ENCODE measurements at regions not wholly inside any gene's neighbourhood (a gene's known extent, or its start where the extent isn't known, plus 50 kb on each side); places are given as distances from the start of the nearest gene placed in this dataset.

- no peaks in the 10 kb centered on the region for H3K4me1 ChIP-seq (ENCODE audit: control insufficient read depth, insufficient read depth, low read length)
- no peaks in the 10 kb centered on the region for H3K27me3 ChIP-seq (replicated peaks; ENCODE audit: control insufficient read depth, insufficient read depth, low read length)
- no peaks in the 10 kb centered on the region for H3K36me3 ChIP-seq (ENCODE audit: control insufficient read depth, insufficient read depth, low read length, severe bottlenecking)
- no peak overlapping the region for H3K9ac ChIP-seq (ENCODE audit: low read length)
- peaks cover 6% of the 10 kb centered on the region for H3K9me3 ChIP-seq (ENCODE audit: control insufficient read depth, low read length)
- H3K4me3 ChIP-seq (ENCODE audit: low read length) = no peak overlapping the region
- DNase-seq (ENCODE audit: low read depth) = no peak
These were observed 210.3 kb downstream of the SUCLA2 start for GRCh38 chr13:47790755-47791154.

- Histone ChIP-seq H3K4me1 (ENCODE audit: control insufficient read depth, insufficient read depth, low read length) (no peaks in the 10 kb centered on the region), H3K36me3 (ENCODE audit: control insufficient read depth, insufficient read depth, low read length, severe bottlenecking) (no peaks in the 10 kb centered on the region), H3K9ac (ENCODE audit: low read length) (no peak overlapping the region), H3K9me3 (ENCODE audit: control insufficient read depth, low read length) (peaks cover 6% of the 10 kb centered on the region), H3K27me3 (replicated peaks; ENCODE audit: control insufficient read depth, insufficient read depth, low read length) (no peaks in the 10 kb centered on the region), H3K4me3 (ENCODE audit: low read length) (no peak overlapping the region)
- DNase-seq (ENCODE audit: low read depth) = no peak
These were observed 212.2 kb downstream of the SUCLA2 start for GRCh38 chr13:47788844-47789243.

- DNase-seq (ENCODE audit: low read depth) = no peak
- H3K36me3 ChIP-seq (ENCODE audit: control insufficient read depth, insufficient read depth, low read length, severe bottlenecking) = no peaks in the 10 kb centered on the region
- no peaks in the 10 kb centered on the region for H3K4me1 ChIP-seq (ENCODE audit: control insufficient read depth, insufficient read depth, low read length)
- H3K27me3 ChIP-seq (replicated peaks; ENCODE audit: control insufficient read depth, insufficient read depth, low read length) = no peaks in the 10 kb centered on the region
- H3K4me3 ChIP-seq (ENCODE audit: low read length) = no peak overlapping the region
- H3K9ac ChIP-seq (ENCODE audit: low read length) = no peak overlapping the region
- peaks cover 15% of the 10 kb centered on the region for H3K9me3 ChIP-seq (ENCODE audit: control insufficient read depth, low read length)
These were observed 226.4 kb downstream of the SUCLA2 start for GRCh38 chr13:47774671-47774994.

- H3K27me3 ChIP-seq (replicated peaks; ENCODE audit: control insufficient read depth, insufficient read depth, low read length) = no peaks in the 10 kb centered on the region
- H3K4me3 ChIP-seq (ENCODE audit: low read length) = no peak overlapping the region
- H3K4me1 ChIP-seq (ENCODE audit: control insufficient read depth, insufficient read depth, low read length) = no peaks in the 10 kb centered on the region
- no peaks in the 10 kb centered on the region for H3K36me3 ChIP-seq (ENCODE audit: control insufficient read depth, insufficient read depth, low read length, severe bottlenecking)
- no peak for DNase-seq (ENCODE audit: low read depth)
- H3K9me3 ChIP-seq (ENCODE audit: control insufficient read depth, low read length) = peaks cover 13% of the 10 kb centered on the region
- no peak overlapping the region for H3K9ac ChIP-seq (ENCODE audit: low read length)
These were observed 236.3 kb downstream of the SUCLA2 start for GRCh38 chr13:47764817-47765216.

GRCh38 chr13:47757466-47758080 lies 243.5 kb downstream of the SUCLA2 start:
- Histone ChIP-seq H3K9me3 (ENCODE audit: control insufficient read depth, low read length) (no peaks in the 10 kb centered on the region), H3K4me1 (ENCODE audit: control insufficient read depth, insufficient read depth, low read length) (peaks cover 3% of the 10 kb centered on the region), H3K27me3 (replicated peaks; ENCODE audit: control insufficient read depth, insufficient read depth, low read length) (no peaks in the 10 kb centered on the region), H3K36me3 (ENCODE audit: control insufficient read depth, insufficient read depth, low read length, severe bottlenecking) (no peaks in the 10 kb centered on the region), H3K4me3 (ENCODE audit: low read length) (no peak overlapping the region), H3K9ac (ENCODE audit: low read length) (no peak overlapping the region)
- DNase-seq (ENCODE audit: low read depth) = no peak

- no peak for DNase-seq (ENCODE audit: low read depth)
- Histone ChIP-seq H3K4me1 (ENCODE audit: control insufficient read depth, insufficient read depth, low read length) (no peaks in the 10 kb centered on the region), H3K9me3 (ENCODE audit: control insufficient read depth, low read length) (no peaks in the 10 kb centered on the region), H3K9ac (ENCODE audit: low read length) (no peak overlapping the region), H3K27me3 (replicated peaks; ENCODE audit: control insufficient read depth, insufficient read depth, low read length) (no peaks in the 10 kb centered on the region), H3K36me3 (ENCODE audit: control insufficient read depth, insufficient read depth, low read length, severe bottlenecking) (no peaks in the 10 kb centered on the region), H3K4me3 (ENCODE audit: low read length) (no peak overlapping the region)
These were observed 253.2 kb downstream of the SUCLA2 start for GRCh38 chr13:47747901-47748300.

GRCh38 chr13:47726394-47726793 lies 274.7 kb downstream of the SUCLA2 start:
- H3K4me3 ChIP-seq (ENCODE audit: low read length) = no peak overlapping the region
- DNase-seq (ENCODE audit: low read depth) = no peak
- H3K9ac ChIP-seq (ENCODE audit: low read length) = no peak overlapping the region

GRCh38 chr13:47723898-47724297 lies 277.2 kb downstream of the SUCLA2 start:
- no peaks in the 10 kb centered on the region for H3K4me1 ChIP-seq (ENCODE audit: control insufficient read depth, insufficient read depth, low read length)
- H3K36me3 ChIP-seq (ENCODE audit: control insufficient read depth, insufficient read depth, low read length, severe bottlenecking) = no peaks in the 10 kb centered on the region
- H3K4me3 ChIP-seq (ENCODE audit: low read length) = no peak overlapping the region
- no peaks in the 10 kb centered on the region for H3K9me3 ChIP-seq (ENCODE audit: control insufficient read depth, low read length)
- no peaks in the 10 kb centered on the region for H3K27me3 ChIP-seq (replicated peaks; ENCODE audit: control insufficient read depth, insufficient read depth, low read length)
- H3K9ac ChIP-seq (ENCODE audit: low read length) = no peak overlapping the region
- no peak for DNase-seq (ENCODE audit: low read depth)

More at GRCh38 chr13:47726394-47726793, 274.7 kb downstream of the SUCLA2 start:
- no peaks in the 10 kb centered on the region for H3K9me3 ChIP-seq (ENCODE audit: control insufficient read depth, low read length)
- H3K4me1 ChIP-seq (ENCODE audit: control insufficient read depth, insufficient read depth, low read length) = no peaks in the 10 kb centered on the region
- H3K27me3 ChIP-seq (replicated peaks; ENCODE audit: control insufficient read depth, insufficient read depth, low read length) = no peaks in the 10 kb centered on the region
- H3K36me3 ChIP-seq (ENCODE audit: control insufficient read depth, insufficient read depth, low read length, severe bottlenecking) = no peaks in the 10 kb centered on the region

GRCh38 chr13:47719164-47719563 lies 281.9 kb downstream of the SUCLA2 start:
- Histone ChIP-seq H3K36me3 (ENCODE audit: control insufficient read depth, insufficient read depth, low read length, severe bottlenecking) (no peaks in the 10 kb centered on the region), H3K4me3 (ENCODE audit: low read length) (no peak overlapping the region), H3K9me3 (ENCODE audit: control insufficient read depth, low read length) (no peaks in the 10 kb centered on the region)

GRCh38 chr13:47718556-47718955 lies 282.5 kb downstream of the SUCLA2 start:
- Histone ChIP-seq H3K4me3 (ENCODE audit: low read length) (no peak overlapping the region), H3K9me3 (ENCODE audit: control insufficient read depth, low read length) (no peaks in the 10 kb centered on the region), H3K27me3 (replicated peaks; ENCODE audit: control insufficient read depth, insufficient read depth, low read length) (no peaks in the 10 kb centered on the region), H3K9ac (ENCODE audit: low read length) (no peak overlapping the region), H3K36me3 (ENCODE audit: control insufficient read depth, insufficient read depth, low read length, severe bottlenecking) (no peaks in the 10 kb centered on the region), H3K4me1 (ENCODE audit: control insufficient read depth, insufficient read depth, low read length) (no peaks in the 10 kb centered on the region)
- DNase-seq (ENCODE audit: low read depth) = no peak

More at GRCh38 chr13:47719164-47719563, 281.9 kb downstream of the SUCLA2 start:
- H3K27me3 ChIP-seq (replicated peaks; ENCODE audit: control insufficient read depth, insufficient read depth, low read length) = no peaks in the 10 kb centered on the region
- no peaks in the 10 kb centered on the region for H3K4me1 ChIP-seq (ENCODE audit: control insufficient read depth, insufficient read depth, low read length)
- DNase-seq (ENCODE audit: low read depth) = no peak
- no peak overlapping the region for H3K9ac ChIP-seq (ENCODE audit: low read length)

GRCh38 chr13:47708386-47708785 lies 292.7 kb downstream of the SUCLA2 start:
- H3K9me3 ChIP-seq (ENCODE audit: control insufficient read depth, low read length) = no peaks in the 10 kb centered on the region
- H3K4me1 ChIP-seq (ENCODE audit: control insufficient read depth, insufficient read depth, low read length) = peaks cover 13% of the 10 kb centered on the region
- no peaks in the 10 kb centered on the region for H3K36me3 ChIP-seq (ENCODE audit: control insufficient read depth, insufficient read depth, low read length, severe bottlenecking)
- no peak overlapping the region for H3K4me3 ChIP-seq (ENCODE audit: low read length)
- no peak for DNase-seq (ENCODE audit: low read depth)
- no peaks in the 10 kb centered on the region for H3K27me3 ChIP-seq (replicated peaks; ENCODE audit: control insufficient read depth, insufficient read depth, low read length)
- H3K9ac ChIP-seq (ENCODE audit: low read length) = no peak overlapping the region

GRCh38 chr13:47707414-47707813 lies 293.7 kb downstream of the SUCLA2 start:
- Histone ChIP-seq H3K4me3 (ENCODE audit: low read length) (no peak overlapping the region), H3K9ac (ENCODE audit: low read length) (no peak overlapping the region), H3K4me1 (ENCODE audit: control insufficient read depth, insufficient read depth, low read length) (peaks cover 13% of the 10 kb centered on the region), H3K36me3 (ENCODE audit: control insufficient read depth, insufficient read depth, low read length, severe bottlenecking) (no peaks in the 10 kb centered on the region), H3K9me3 (ENCODE audit: control insufficient read depth, low read length) (no peaks in the 10 kb centered on the region), H3K27me3 (replicated peaks; ENCODE audit: control insufficient read depth, insufficient read depth, low read length) (no peaks in the 10 kb centered on the region)
- DNase-seq (ENCODE audit: low read depth) = no peak
